SK-N-SH treated with all-trans-retinoic acid at 6 μM for 48 hours (cell line): ENCODE measurements at regions not wholly inside any gene's neighbourhood (a gene's known extent, or its start where the extent isn't known, plus 50 kb on each side); places are given as distances from the start of the nearest gene placed in this dataset.
"Not testable (repeated sequence)": the region's sequence is repeated elsewhere in the genome, so short reads cannot be mapped to it uniquely, and the experiment has no call there.

Source experiments
- ARNTL ChIP-seq: fragments of 450-650 bp; formaldehyde crosslinking; IDR thresholded peaks from 2 replicates; pipeline ENCODE4 v1.5.0; 2020; ENCODE audit warnings: low read depth, mild to moderate bottlenecking, moderate library complexity, borderline replicate concordance
- CSDC2 ChIP-seq: fragments of 250-450 bp; sonication (Bioruptor Pico); IDR thresholded peaks from 2 replicates; pipeline ENCODE4 v1.5.0; 2020; ENCODE audit warnings: mild to moderate bottlenecking, moderate library complexity
- PPARA ChIP-seq: fragments of 250-450 bp; sonication (Bioruptor Pico); IDR thresholded peaks from 2 replicates; pipeline ENCODE4 v1.5.0; 2020; ENCODE audit warnings: mild to moderate bottlenecking, borderline replicate concordance
- ZC3H10 ChIP-seq: fragments of 250-450 bp; sonication (Bioruptor Pico); IDR thresholded peaks from 2 replicates; pipeline ENCODE4 v1.5.1; 2021; ENCODE audit warnings: mild to moderate bottlenecking, moderate library complexity
- ZNF8 ChIP-seq: fragments of 450-650 bp; formaldehyde crosslinking; IDR thresholded peaks from 2 replicates; pipeline ENCODE4 v1.5.0; 2020; ENCODE audit warnings: mild to moderate bottlenecking, moderate library complexity
- TF ChIP-seq, protein P1 (sequence below): fragments of 250-450 bp; sonication (Bioruptor Pico); IDR thresholded peaks from 2 replicates; pipeline ENCODE4 v1.5.1; 2020; ENCODE audit warnings: low read depth, mild to moderate bottlenecking, moderate library complexity

- TF ChIP-seq ARNTL (CRISPR knock-in tag); CSDC2 (CRISPR knock-in tag); ZC3H10 (CRISPR knock-in tag); ZNF8; PPARA: not testable (repeated sequence)
- TF ChIP-seq, protein P1, sequence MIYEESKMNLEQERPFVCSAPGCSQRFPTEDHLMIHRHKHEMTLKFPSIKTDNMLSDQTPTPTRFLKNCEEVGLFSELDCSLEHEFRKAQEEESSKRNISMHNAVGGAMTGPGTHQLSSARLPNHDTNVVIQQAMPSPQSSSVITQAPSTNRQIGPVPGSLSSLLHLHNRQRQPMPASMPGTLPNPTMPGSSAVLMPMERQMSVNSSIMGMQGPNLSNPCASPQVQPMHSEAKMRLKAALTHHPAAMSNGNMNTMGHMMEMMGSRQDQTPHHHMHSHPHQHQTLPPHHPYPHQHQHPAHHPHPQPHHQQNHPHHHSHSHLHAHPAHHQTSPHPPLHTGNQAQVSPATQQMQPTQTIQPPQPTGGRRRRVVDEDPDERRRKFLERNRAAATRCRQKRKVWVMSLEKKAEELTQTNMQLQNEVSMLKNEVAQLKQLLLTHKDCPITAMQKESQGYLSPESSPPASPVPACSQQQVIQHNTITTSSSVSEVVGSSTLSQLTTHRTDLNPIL (CRISPR knock-in tag): not testable (repeated sequence)
Observed at GRCh38 chr9:65455751-65456647, 171.0 kb upstream of the FOXD4L5 start.
